ENCODE measurements at regions not wholly inside any gene's neighbourhood (a gene's known extent, or its start where the extent isn't known, plus 50 kb on each side); places are given as distances from the start of the nearest gene placed in this dataset.

- TF ChIP-seq CTCF (IDR thresholded peaks at IDR 0.05) (no peak), POLR2A (IDR thresholded peaks at IDR 0.05) (no peak)
These were observed 60.2 kb downstream of the SYNE3 start for GRCh38 chr14:95456281-95456680.

Measured in lower leg skin (tissue), 3 donors.